GM12892 (cell line): ENCODE measurements at regions not wholly inside any gene's neighbourhood (a gene's known extent, or its start where the extent isn't known, plus 50 kb on each side); places are given as distances from the start of the nearest gene placed in this dataset.

Experiments
- POLR2A ChIP-seq: IDR thresholded peaks from 2 replicates; pipeline ENCODE4 v1.6.1; 2011; ENCODE audit warnings: low read depth, low read length, control low read depth
- POLR2AphosphoS5 ChIP-seq: IDR thresholded peaks from 2 replicates; pipeline ENCODE4 v1.6.1; 2011; ENCODE audit warnings: low read depth, low read length, control low read depth
- TAF1 ChIP-seq: IDR thresholded peaks from 2 replicates; pipeline ENCODE4 v1.6.1; 2011; ENCODE audit warnings: low read depth, mild to moderate bottlenecking, control low read depth, low read length, borderline replicate concordance

DNA sequence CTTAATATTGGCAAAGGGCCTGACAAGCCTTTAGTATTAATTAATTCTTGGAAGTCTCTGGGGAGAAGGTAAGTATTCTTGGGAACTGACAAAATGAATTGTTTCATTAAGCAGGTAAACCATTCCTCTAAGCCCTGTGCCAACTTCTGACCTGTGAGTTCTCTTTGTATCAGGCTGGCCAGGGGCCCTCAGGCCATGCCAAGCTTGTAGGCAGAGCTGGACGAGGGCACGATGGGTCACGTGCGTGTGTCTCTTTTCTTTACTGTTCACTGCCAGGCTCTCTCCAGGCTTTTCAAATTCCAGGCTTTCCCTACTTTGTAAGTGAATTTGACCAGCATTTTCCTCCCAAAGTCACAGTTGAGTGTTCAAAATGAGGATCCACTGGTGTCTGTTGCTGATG, 112.4 kb downstream of the NRN1 start:
- TF ChIP-seq POLR2AphosphoS5 (no peak), POLR2A (no peak), TAF1 (no peak)
